ENCODE measurements at regions not wholly inside any gene's neighbourhood (a gene's known extent, or its start where the extent isn't known, plus 50 kb on each side); places are given as distances from the start of the nearest gene placed in this dataset.

DNA sequence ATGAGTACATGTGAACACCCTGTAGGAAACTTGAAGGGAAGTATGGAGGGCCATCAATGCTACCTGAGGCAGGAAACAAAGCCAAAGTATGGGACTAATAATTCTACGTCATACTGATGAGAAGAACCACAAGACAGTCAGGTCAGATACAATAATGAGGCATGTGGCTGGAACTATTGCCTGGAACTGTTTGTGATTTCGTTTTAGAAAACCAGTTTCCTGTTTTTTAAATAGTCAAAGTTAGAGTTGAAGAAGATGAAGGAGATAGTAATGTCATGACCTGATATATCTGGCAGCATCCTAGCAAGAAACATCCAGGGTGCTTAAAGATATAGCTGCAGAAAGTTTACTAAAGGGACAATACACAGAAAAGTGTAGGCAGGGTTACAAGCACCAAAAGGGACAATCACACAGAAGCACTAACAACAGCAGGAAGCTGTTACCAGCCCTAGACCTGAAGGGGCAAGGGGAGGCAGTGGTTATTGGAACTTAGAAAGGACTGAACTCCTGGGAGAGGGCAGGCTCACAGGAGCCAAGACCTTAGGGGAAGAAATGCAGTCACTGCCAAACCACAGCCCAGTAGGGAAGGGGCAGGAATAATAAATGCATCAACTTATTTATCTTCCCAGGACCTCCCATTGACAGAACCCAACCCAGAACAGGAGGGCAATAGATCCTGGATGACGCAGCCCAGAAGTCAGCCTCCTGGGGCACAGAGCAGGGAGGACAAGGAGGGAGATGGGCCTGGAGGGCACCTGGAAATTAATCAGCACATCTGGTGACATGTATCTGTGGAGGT is 302.1 kb upstream of the STT3B start:
- Histone ChIP-seq H4K20me1 (ENCODE audit: insufficient read depth) (no peaks in the 10 kb centered on the region), H3K9ac (ENCODE audit: low read length) (no peak overlapping the region), H3K9me3 (ENCODE audit: control insufficient read depth in 1 of 2, insufficient read depth in 1 of 2, low read depth in 1 of 2, low read length in 2 of 2) (no peaks in the 10 kb centered on the region), H3K4me1 (ENCODE audit: control insufficient read depth in 1 of 2, insufficient read depth in 2 of 2, low read length in 2 of 2) (no peaks in the 10 kb centered on the region), H3K79me2 (ENCODE audit: insufficient read depth, low read length) (no peaks in the 10 kb centered on the region), H3K36me3 (ENCODE audit: control insufficient read depth in 1 of 2, insufficient read depth in 2 of 2, low read length in 2 of 2) (no peaks in the 10 kb centered on the region), H3K9me2 (ENCODE audit: insufficient read depth) (no peaks in the 10 kb centered on the region; the same call in 1 of the 2 replicates), H3K4me2 (ENCODE audit: low read length) (no peak overlapping the region), H3K27me3 (ENCODE audit: insufficient read depth, low read length) (no peaks in the 10 kb centered on the region), H3K4me3 (replicated peaks in 1 of 2; ENCODE audit: low read depth in 1 of 2, low read length in 2 of 2) (no peak overlapping the region), H2AFZ (ENCODE audit: low read depth, low read length, poor library complexity, severe bottlenecking) (no peak overlapping the region), H3K27ac (ENCODE audit: low read depth, low read length) (no peak overlapping the region)
- intact Hi-C loops (cut with micrococcal nuclease) = no loop called here
- BruUV-seq (replicated peaks) = no TSS peak
- DNase-seq (ENCODE audit: low read depth, low spot score) (no peak), ATAC-seq (no peak)
- CTCF ChIA-PET = no interaction called here
- POLR2A ChIA-PET = no interaction called here
- TF ChIP-seq EZH2phosphoT487 (IDR thresholded peaks at IDR 0.05; ENCODE audit: borderline replicate concordance) (no peak), ZNF274 (IDR thresholded peaks at IDR 0.05; ENCODE audit: low read depth, low read length) (no peak), TCF7L2 (IDR thresholded peaks at IDR 0.05; ENCODE audit: borderline replicate concordance, extremely low read depth, insufficient read depth, insufficient read length) (no peak), JUND (IDR thresholded peaks at IDR 0.05) (no peak), ZFX (IDR thresholded peaks at IDR 0.05) (no peak), POLR2A (IDR thresholded peaks at IDR 0.05; ENCODE audit: borderline replicate concordance, extremely low read depth, insufficient read depth, insufficient read length) (no peak)
- TF ChIP-seq, protein P1, sequence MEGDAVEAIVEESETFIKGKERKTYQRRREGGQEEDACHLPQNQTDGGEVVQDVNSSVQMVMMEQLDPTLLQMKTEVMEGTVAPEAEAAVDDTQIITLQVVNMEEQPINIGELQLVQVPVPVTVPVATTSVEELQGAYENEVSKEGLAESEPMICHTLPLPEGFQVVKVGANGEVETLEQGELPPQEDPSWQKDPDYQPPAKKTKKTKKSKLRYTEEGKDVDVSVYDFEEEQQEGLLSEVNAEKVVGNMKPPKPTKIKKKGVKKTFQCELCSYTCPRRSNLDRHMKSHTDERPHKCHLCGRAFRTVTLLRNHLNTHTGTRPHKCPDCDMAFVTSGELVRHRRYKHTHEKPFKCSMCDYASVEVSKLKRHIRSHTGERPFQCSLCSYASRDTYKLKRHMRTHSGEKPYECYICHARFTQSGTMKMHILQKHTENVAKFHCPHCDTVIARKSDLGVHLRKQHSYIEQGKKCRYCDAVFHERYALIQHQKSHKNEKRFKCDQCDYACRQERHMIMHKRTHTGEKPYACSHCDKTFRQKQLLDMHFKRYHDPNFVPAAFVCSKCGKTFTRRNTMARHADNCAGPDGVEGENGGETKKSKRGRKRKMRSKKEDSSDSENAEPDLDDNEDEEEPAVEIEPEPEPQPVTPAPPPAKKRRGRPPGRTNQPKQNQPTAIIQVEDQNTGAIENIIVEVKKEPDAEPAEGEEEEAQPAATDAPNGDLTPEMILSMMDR (IDR thresholded peaks at IDR 0.05 in 2 of 3, conservative IDR thresholded peaks at IDR 0.05 in 1 of 3; ENCODE audit: borderline replicate concordance in 1 of 3, insufficient read depth in 1 of 3, low read depth in 2 of 3, low read length in 2 of 3) = no peak
- RAD21 ChIA-PET (ENCODE audit: low non-redundant PET in 1 of 2, low total read pairs in 2 of 2, uncharacterized antibody in 2 of 2, unreplicated experiment in 2 of 2) = no interaction called here

All from HCT116 (cell line).